Esophagus squamous epithelium (tissue), 4 donors: ENCODE measurements at regions not wholly inside any gene's neighbourhood (a gene's known extent, or its start where the extent isn't known, plus 50 kb on each side); places are given as distances from the start of the nearest gene placed in this dataset.

Experiments
- CTCF ChIP-seq, 6 experiments: fragments of 450-650 bp in 4 of 6; fragments of 200-600 bp in 2 of 6; sonication (generic) in 2 of 6; IDR thresholded peaks; one replicate each; pipeline ENCODE4 v1.5.1; 2016 to 2019; ENCODE audit warnings: antibody characterized with exemption in 6 of 6, mild to moderate bottlenecking in 4 of 6, moderate library complexity in 4 of 6
- POLR2A ChIP-seq, 4 donors: fragments of 450-650 bp; IDR thresholded peaks; one replicate each; pipeline ENCODE4 v1.6.1; 2017; ENCODE audit warnings: antibody characterized with exemption in 4 of 4, mild to moderate bottlenecking in 4 of 4, moderate library complexity in 3 of 4

DNA sequence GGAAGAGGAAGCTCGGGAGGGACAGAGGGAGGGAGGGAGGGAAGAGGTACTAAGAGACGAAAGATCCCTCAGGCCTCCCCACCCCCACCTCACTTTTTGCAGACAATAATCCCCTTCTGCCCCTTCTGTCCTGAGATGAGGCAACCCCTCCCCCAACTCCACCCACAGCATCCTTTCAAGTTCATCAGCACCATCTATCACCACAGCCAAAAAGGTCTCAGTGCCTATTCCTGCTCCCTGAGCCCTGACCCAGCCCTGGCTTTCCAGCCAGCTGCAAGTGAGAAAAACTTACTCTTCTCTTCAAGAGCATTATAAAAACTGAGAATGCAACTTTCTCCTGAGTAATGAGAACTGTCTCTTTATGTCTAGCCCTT lies 133.2 kb upstream of the LRFN2 start:
- TF ChIP-seq CTCF (IDR thresholded peaks at IDR 0.05), result no peak
- no peak for TF ChIP-seq POLR2A (IDR thresholded peaks at IDR 0.05)
